ENCODE measurements at regions not wholly inside any gene's neighbourhood (a gene's known extent, or its start where the extent isn't known, plus 50 kb on each side); places are given as distances from the start of the nearest gene placed in this dataset.
"Not testable (repeated sequence)": the region's sequence is repeated elsewhere in the genome, so short reads cannot be mapped to it uniquely, and the experiment has no call there.

GRCh38 chr14:88929656-88930436 lies 105.4 kb downstream of the TTC8 start:
- DNase-seq = no peak

GRCh38 chr14:88931321-88932110 lies 107.1 kb downstream of the TTC8 start:
- no peak for DNase-seq

- peak; percentile 39 for DNase-seq
Observed at GRCh38 chr14:88933191-88933590, 108.7 kb downstream of the TTC8 start.

- no peak for DNase-seq
Observed at GRCh38 chr14:88934351-88934806, 109.9 kb downstream of the TTC8 start.

GRCh38 chr14:88935083-88935482 lies 110.6 kb downstream of the TTC8 start:
- DNase-seq = no peak

- no peak for DNase-seq
Observed at GRCh38 chr14:88937706-88938105, 113.3 kb downstream of the TTC8 start.

GRCh38 chr14:88940671-88941070 lies 116.2 kb downstream of the TTC8 start:
- no peak for DNase-seq

- DNase-seq = peak; percentile 72
Observed at GRCh38 chr14:88941414-88941813, 117.0 kb downstream of the TTC8 start.

GRCh38 chr14:88947646-88948598 lies 123.5 kb downstream of the TTC8 start:
- DNase-seq = no peak

- DNase-seq = no peak
Observed at GRCh38 chr14:88950069-88950468, 125.6 kb downstream of the TTC8 start.

GRCh38 chr14:88951370-88951769 lies 126.9 kb downstream of the TTC8 start:
- no peak for DNase-seq

- DNase-seq = no peak
Observed at GRCh38 chr14:88952901-88953300, 128.4 kb downstream of the TTC8 start.

GRCh38 chr14:88955455-88955854 lies 131.0 kb downstream of the TTC8 start:
- peak; percentile 45 for DNase-seq

- DNase-seq = no peak
Observed at GRCh38 chr14:88960496-88960895, 136.0 kb downstream of the TTC8 start.

GRCh38 chr14:88961214-88961613 lies 136.8 kb downstream of the TTC8 start:
- peak; percentile 74 for DNase-seq

- no peak for DNase-seq
Observed at GRCh38 chr14:88962356-88962755, 137.9 kb downstream of the TTC8 start.

GRCh38 chr14:88967299-88967698 lies 142.8 kb downstream of the TTC8 start:
- DNase-seq = no peak

- DNase-seq = no peak
Observed at GRCh38 chr14:88975043-88975830, 150.8 kb downstream of the TTC8 start.

- DNase-seq = no peak
Observed at GRCh38 chr14:88975926-88976325, 151.5 kb downstream of the TTC8 start.

- DNase-seq = not testable (repeated sequence)
Observed at GRCh38 chr14:88980907-88981306, 156.5 kb downstream of the TTC8 start.

GRCh38 chr14:88981948-88982347 lies 157.5 kb downstream of the TTC8 start:
- no peak for DNase-seq

GRCh38 chr14:88983755-88984154 lies 159.3 kb downstream of the TTC8 start:
- peak; percentile 76 for DNase-seq

Data from DMS53 (cell line).